GM20000 (cell line): ENCODE measurements at regions not wholly inside any gene's neighbourhood (a gene's known extent, or its start where the extent isn't known, plus 50 kb on each side); places are given as distances from the start of the nearest gene placed in this dataset.
"Not testable (repeated sequence)": the region's sequence is repeated elsewhere in the genome, so short reads cannot be mapped to it uniquely, and the experiment has no call there.

Experiments
- DNase-seq: peaks from one replicate; pipeline ENCODE4 v3.0.0; 2012; ENCODE audit warnings: low spot score
- CTCF ChIP-seq: IDR thresholded peaks from 2 replicates; pipeline ENCODE4 v1.5.1; 2012; ENCODE audit warnings: mild to moderate bottlenecking, control low read depth; ENCODE audit errors: extremely low read depth, missing control alignments

GRCh38 chr22:22818202-22818538 is 69.4 kb upstream of the IGLL5 start:
- DNase-seq, result no peak
- no peak for TF ChIP-seq CTCF

GRCh38 chr22:22818861-22819855 is 68.5 kb upstream of the IGLL5 start:
- DNase-seq, result peak; percentile 62
- TF ChIP-seq CTCF, result no peak

- no peak for DNase-seq
- TF ChIP-seq CTCF, result no peak
Measured at GRCh38 chr22:22820076-22820475, 67.5 kb upstream of the IGLL5 start.

- no peak for TF ChIP-seq CTCF
- DNase-seq, result no peak
Measured at GRCh38 chr22:22820626-22821025, 67.0 kb upstream of the IGLL5 start.

- TF ChIP-seq CTCF, result no peak
Measured at GRCh38 chr22:22821340-22821739, 66.3 kb upstream of the IGLL5 start.

GRCh38 chr22:22822106-22822505 is 65.5 kb upstream of the IGLL5 start:
- DNase-seq, result no peak
- TF ChIP-seq CTCF, result no peak

More at GRCh38 chr22:22821340-22821739, 66.3 kb upstream of the IGLL5 start:
- no peak for DNase-seq

GRCh38 chr22:22822553-22822952 is 65.1 kb upstream of the IGLL5 start:
- DNase-seq, result not testable (repeated sequence)
